ENCODE measurements at regions not wholly inside any gene's neighbourhood (a gene's known extent, or its start where the extent isn't known, plus 50 kb on each side); places are given as distances from the start of the nearest gene placed in this dataset.

DNA sequence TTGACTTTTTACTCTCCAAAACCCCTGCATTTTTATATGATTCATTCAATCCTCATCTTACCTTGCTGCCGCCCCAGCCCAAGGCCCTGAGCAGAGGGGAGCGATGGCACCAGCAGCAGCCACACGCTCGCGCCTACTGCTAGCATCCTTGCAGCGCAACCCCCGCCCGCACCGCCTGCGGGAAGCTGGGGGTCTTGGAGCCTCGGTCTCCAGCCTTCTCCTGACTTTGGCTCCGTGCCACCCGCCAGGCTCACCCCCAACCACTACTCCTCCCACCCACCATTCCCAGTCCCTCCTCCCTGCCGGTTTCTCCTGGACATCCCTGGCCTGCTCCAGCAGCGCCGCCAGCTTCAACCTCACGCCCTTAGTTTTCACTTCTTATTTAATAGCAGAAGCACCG lies 76.6 kb downstream of the RPE65 start:
- H3K4me3 ChIP-seq = no peak overlapping the region
- no peak for ATAC-seq
- ChIA-PET CTCF (ENCODE audit: low intra/inter-chr PET ratio) (no interaction called here), POLR2A (interaction anchor here (1.2 kb wide), 1 partner anchor 18 kb away, joined by 3 read pairs; no protein-coding TSS in a partner anchor)
- no peak for TF ChIP-seq MAFK (IDR thresholded peaks at IDR 0.05; ENCODE audit: low read length)
- TF ChIP-seq RAD51 (IDR thresholded peaks at IDR 0.05; ENCODE audit: borderline replicate concordance, low read depth) = no peak
- TF ChIP-seq, protein P1, sequence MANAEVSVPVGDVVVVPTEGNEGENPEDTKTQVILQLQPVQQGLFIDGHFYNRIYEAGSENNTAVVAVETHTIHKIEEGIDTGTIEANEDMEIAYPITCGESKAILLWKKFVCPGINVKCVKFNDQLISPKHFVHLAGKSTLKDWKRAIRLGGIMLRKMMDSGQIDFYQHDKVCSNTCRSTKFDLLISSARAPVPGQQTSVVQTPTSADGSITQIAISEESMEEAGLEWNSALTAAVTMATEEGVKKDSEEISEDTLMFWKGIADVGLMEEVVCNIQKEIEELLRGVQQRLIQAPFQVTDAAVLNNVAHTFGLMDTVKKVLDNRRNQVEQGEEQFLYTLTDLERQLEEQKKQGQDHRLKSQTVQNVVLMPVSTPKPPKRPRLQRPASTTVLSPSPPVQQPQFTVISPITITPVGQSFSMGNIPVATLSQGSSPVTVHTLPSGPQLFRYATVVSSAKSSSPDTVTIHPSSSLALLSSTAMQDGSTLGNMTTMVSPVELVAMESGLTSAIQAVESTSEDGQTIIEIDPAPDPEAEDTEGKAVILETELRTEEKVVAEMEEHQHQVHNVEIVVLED (CRISPR knock-in tag; IDR thresholded peaks at IDR 0.05) = no peak
- TF ChIP-seq ZNF12 (CRISPR knock-in tag; IDR thresholded peaks at IDR 0.05) = no peak
- TF ChIP-seq E2F6 (IDR thresholded peaks at IDR 0.05; ENCODE audit: borderline replicate concordance in 1 of 2, extremely low read depth in 1 of 2, insufficient read depth in 1 of 2, insufficient read length in 1 of 2, low read depth in 1 of 2, low read length in 1 of 2, poor library complexity in 1 of 2, severe bottlenecking in 1 of 2) = no peak
- TF ChIP-seq MCM5 (IDR thresholded peaks at IDR 0.05; ENCODE audit: low read depth) = no peak
- no peak for TF ChIP-seq NR4A1 (CRISPR knock-in tag; IDR thresholded peaks at IDR 0.05)
- no peak for TF ChIP-seq NR4A1 (tag; IDR thresholded peaks at IDR 0.05)
- TF ChIP-seq FOXA1 (IDR thresholded peaks at IDR 0.05; ENCODE audit: borderline replicate concordance) = no peak
- no peak for TF ChIP-seq MED1 (CRISPR knock-in tag; IDR thresholded peaks at IDR 0.05; ENCODE audit: borderline replicate concordance)
- no peak for TF ChIP-seq RBM15 (IDR thresholded peaks at IDR 0.05; ENCODE audit: insufficient read depth, low read length)
- no peak for TF ChIP-seq MNT (conservative IDR thresholded peaks at IDR 0.05)
- no peak overlapping the region for H3K27ac ChIP-seq (ENCODE audit: extremely low read depth, low read depth, low read length)
- 4% methylated on average over 16 of the region's 18 CpGs for WGBS (ENCODE audit: insufficient coverage, low coverage, missing lambda C conversion rate)
- FAIRE-seq = no peak
- H3K4me1 ChIP-seq (replicated peaks in 1 of 2; ENCODE audit: control insufficient read depth in 2 of 2, insufficient read depth in 2 of 2, low read length in 2 of 2) = no peaks in the 10 kb centered on the region; a peak in 1 of 5 replicates
- intact Hi-C loops (cut with micrococcal nuclease) (no loop called here), in situ Hi-C loops (cut with MboI) (no loop called here)
- DNase-seq (ENCODE audit: extremely low read depth in 1 of 4, low spot score in 3 of 4) = no peak
- no peaks in the 10 kb centered on the region for H3K36me3 ChIP-seq (ENCODE audit: control insufficient read depth, insufficient read depth, low read length)
- H3K79me2 ChIP-seq (ENCODE audit: control insufficient read depth, insufficient read depth, low read length) = no peaks in the 10 kb centered on the region
- H3K4me2 ChIP-seq (ENCODE audit: insufficient read depth, low read length) = no peak overlapping the region
- BruUV-seq (replicated peaks) = no TSS peak
- H2AFZ ChIP-seq (ENCODE audit: low read depth, low read length) = no peak overlapping the region
- no peak overlapping the region for H3K9ac ChIP-seq (ENCODE audit: insufficient read depth in 1 of 2, low read depth in 2 of 2, low read length in 2 of 2)
- no peaks in the 10 kb centered on the region for H3K9me3 ChIP-seq (replicated peaks; ENCODE audit: control insufficient read depth, insufficient read depth, low read depth, low read length)
- H3K27me3 ChIP-seq (ENCODE audit: control insufficient read depth in 2 of 2, insufficient read depth in 2 of 2, low read length in 2 of 2) = peaks cover 0 to 4% of the 10 kb centered on the region in 2 experiments; a peak in 1 of 5 replicates
- H3K9me1 ChIP-seq (ENCODE audit: control insufficient read depth, insufficient read depth, low read length) = no peaks in the 10 kb centered on the region
- H4K20me1 ChIP-seq (replicated peaks; ENCODE audit: control insufficient read depth, insufficient read depth, low read length) = no peaks in the 10 kb centered on the region
